Head of caudate nucleus (tissue), 42 donors: ENCODE measurements at regions not wholly inside any gene's neighbourhood (a gene's known extent, or its start where the extent isn't known, plus 50 kb on each side); places are given as distances from the start of the nearest gene placed in this dataset.

Experiments
- DNase-seq, 42 donors: peaks; one replicate each; pipeline versions ENCODE4 v3.0.0 to v3.0.0-alpha.2; 2020 to 2021; ENCODE audit warnings: mixed read lengths in 7 of 42
- intact Hi-C: fragments of 100-400 bp; cut with DNase I; formaldehyde crosslinking; loops from one replicate; pipeline ENCODE4 v1.15.0; 2022

GRCh38 chr18:44393406-44393805 lies 287.3 kb upstream of the SETBP1 start:
- no peak for DNase-seq
- intact Hi-C loops, result no loop called here

GRCh38 chr18:44396550-44396949 lies 284.1 kb upstream of the SETBP1 start:
- no peak for DNase-seq
- intact Hi-C loops, result no loop called here

GRCh38 chr18:44409071-44409470 lies 271.6 kb upstream of the SETBP1 start:
- intact Hi-C loops, result no loop called here
- no peak for DNase-seq

- no peak for DNase-seq
- intact Hi-C loops, result no loop called here
Observed at GRCh38 chr18:44409515-44409914, 271.2 kb upstream of the SETBP1 start.

- DNase-seq, result no peak
- intact Hi-C loops, result no loop called here
Observed at GRCh38 chr18:44410740-44411139, 269.9 kb upstream of the SETBP1 start.

GRCh38 chr18:44411262-44411905 lies 269.3 kb upstream of the SETBP1 start:
- intact Hi-C loops, result no loop called here
- no peak for DNase-seq

GRCh38 chr18:44411976-44412375 lies 268.7 kb upstream of the SETBP1 start:
- intact Hi-C loops, result no loop called here

GRCh38 chr18:44423814-44424644 lies 256.7 kb upstream of the SETBP1 start:
- DNase-seq, result no peak
- intact Hi-C loops, result no loop called here

More at GRCh38 chr18:44411976-44412375, 268.7 kb upstream of the SETBP1 start:
- no peak for DNase-seq

- intact Hi-C loops, result no loop called here
- no peak for DNase-seq
Observed at GRCh38 chr18:44424645-44425035, 256.0 kb upstream of the SETBP1 start.

- no peak for DNase-seq
- intact Hi-C loops, result no loop called here
Observed at GRCh38 chr18:44425161-44425560, 255.5 kb upstream of the SETBP1 start.

- no peak for DNase-seq
- intact Hi-C loops, result no loop called here
Observed at GRCh38 chr18:44437603-44438002, 243.1 kb upstream of the SETBP1 start.

- intact Hi-C loops, result no loop called here
- no peak for DNase-seq
Observed at GRCh38 chr18:44450226-44450625, 230.5 kb upstream of the SETBP1 start.

- intact Hi-C loops, result no loop called here
- DNase-seq, result no peak
Observed at GRCh38 chr18:44452346-44452745, 228.3 kb upstream of the SETBP1 start.

GRCh38 chr18:44453505-44453904 lies 227.2 kb upstream of the SETBP1 start:
- no peak for DNase-seq
- intact Hi-C loops, result no loop called here

- intact Hi-C loops, result no loop called here
- DNase-seq, result no peak
Observed at GRCh38 chr18:44458777-44459176, 221.9 kb upstream of the SETBP1 start.

GRCh38 chr18:44464398-44465180 lies 216.1 kb upstream of the SETBP1 start:
- intact Hi-C loops, result no loop called here
- no peak for DNase-seq

- peak in 6 of 42 donors; percentile 6 to 17 (median 10) for DNase-seq
- intact Hi-C loops, result no loop called here
Observed at GRCh38 chr18:44465381-44465841, 215.3 kb upstream of the SETBP1 start.

GRCh38 chr18:44466997-44467396 lies 213.7 kb upstream of the SETBP1 start:
- intact Hi-C loops, result no loop called here

GRCh38 chr18:44467718-44468117 lies 213.0 kb upstream of the SETBP1 start:
- DNase-seq, result no peak
- intact Hi-C loops, result no loop called here

More at GRCh38 chr18:44466997-44467396, 213.7 kb upstream of the SETBP1 start:
- DNase-seq, result no peak
